ENCODE measurements at regions not wholly inside any gene's neighbourhood (a gene's known extent, or its start where the extent isn't known, plus 50 kb on each side); places are given as distances from the start of the nearest gene placed in this dataset.
"Not testable (repeated sequence)": the region's sequence is repeated elsewhere in the genome, so short reads cannot be mapped to it uniquely, and the experiment has no call there.

- not testable (repeated sequence) for DNase-seq (ENCODE audit: low read depth in 3 of 3)
Observed at GRCh38 chr1:5766996-5767395, 225.2 kb downstream of the NPHP4 start.

GRCh38 chr1:5765997-5766913, 226.0 kb downstream of the NPHP4 start:
- DNase-seq (ENCODE audit: low read depth in 3 of 3): no peak

- no peak for DNase-seq (ENCODE audit: low read depth in 3 of 3)
Observed at GRCh38 chr1:5765483-5765882, 226.7 kb downstream of the NPHP4 start.

GRCh38 chr1:5764959-5765358, 227.3 kb downstream of the NPHP4 start:
- no peak for DNase-seq (ENCODE audit: low read depth in 3 of 3)

- no peak for DNase-seq (ENCODE audit: low read depth in 3 of 3)
Observed at GRCh38 chr1:5764464-5764863, 227.8 kb downstream of the NPHP4 start.

- no peak for DNase-seq (ENCODE audit: low read depth in 3 of 3)
Observed at GRCh38 chr1:5763696-5764370, 228.4 kb downstream of the NPHP4 start.

- no peak for DNase-seq (ENCODE audit: low read depth in 3 of 3)
Observed at GRCh38 chr1:5758859-5759578, 233.2 kb downstream of the NPHP4 start.

- no peak for DNase-seq (ENCODE audit: low read depth in 3 of 3)
Observed at GRCh38 chr1:5758000-5758858, 234.0 kb downstream of the NPHP4 start.

GRCh38 chr1:5757187-5757805, 234.9 kb downstream of the NPHP4 start:
- no peak for DNase-seq (ENCODE audit: low read depth in 3 of 3)

GRCh38 chr1:5756434-5757186, 235.6 kb downstream of the NPHP4 start:
- no peak for DNase-seq (ENCODE audit: low read depth in 3 of 3)

GRCh38 chr1:5755552-5756125, 236.6 kb downstream of the NPHP4 start:
- no peak for DNase-seq (ENCODE audit: low read depth in 3 of 3)

GRCh38 chr1:5754817-5755551, 237.2 kb downstream of the NPHP4 start:
- no peak for DNase-seq (ENCODE audit: low read depth in 3 of 3)

- no peak for DNase-seq (ENCODE audit: low read depth in 3 of 3)
Observed at GRCh38 chr1:5753549-5754421, 238.4 kb downstream of the NPHP4 start.

- no peak for DNase-seq (ENCODE audit: low read depth in 3 of 3)
Observed at GRCh38 chr1:5752746-5753548, 239.3 kb downstream of the NPHP4 start.

- no peak for DNase-seq (ENCODE audit: low read depth in 3 of 3)
Observed at GRCh38 chr1:5751833-5752745, 240.1 kb downstream of the NPHP4 start.

- DNase-seq (ENCODE audit: low read depth in 3 of 3): no peak
Observed at GRCh38 chr1:5751163-5751540, 241.1 kb downstream of the NPHP4 start.

All from stimulated activated CD4-positive, alpha-beta T cell treated with anti-CD3 and anti-CD28 coated beads, TNF-alpha, amount 100 ng/mL, for 24 hours (primary cell).